HG03097 (cell line): ENCODE measurements at regions not wholly inside any gene's neighbourhood (a gene's known extent, or its start where the extent isn't known, plus 50 kb on each side); places are given as distances from the start of the nearest gene placed in this dataset.
"Not testable (repeated sequence)": the region's sequence is repeated elsewhere in the genome, so short reads cannot be mapped to it uniquely, and the experiment has no call there.

Experiments
- ATAC-seq: cut with Tn5 transposase; IDR thresholded peaks from one replicate; pipeline ENCODE4 v1.9.1; 2021; ENCODE audit not compliant: unreplicated experiment, low FRiP score

GRCh38 chr14:96682401-96682800 lies 114.8 kb upstream of the VRK1 start:
- ATAC-seq: no peak

GRCh38 chr14:96683562-96684289 lies 113.5 kb upstream of the VRK1 start:
- ATAC-seq: no peak

GRCh38 chr14:96686126-96686525 lies 111.1 kb upstream of the VRK1 start:
- ATAC-seq: no peak

DNA sequence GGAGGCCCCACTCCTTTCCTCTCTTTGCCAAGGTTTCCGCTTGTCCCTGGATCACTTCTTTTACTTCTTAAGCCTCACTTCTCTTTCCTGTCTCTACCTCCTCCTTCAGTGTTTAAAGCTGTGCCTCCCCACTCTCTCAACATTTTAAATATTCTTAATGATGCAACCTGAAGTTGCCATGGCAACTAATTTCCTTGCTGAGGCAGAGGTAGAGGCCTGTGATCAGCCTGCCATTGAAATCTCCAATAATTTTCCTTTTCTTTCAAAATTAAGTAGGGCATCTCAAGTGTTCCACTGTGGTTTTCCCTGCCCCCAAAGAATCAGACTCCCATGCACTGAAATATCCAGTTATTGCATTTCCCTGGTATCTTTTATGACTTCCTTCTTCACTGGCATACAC lies 108.6 kb upstream of the VRK1 start:
- ATAC-seq: no peak

GRCh38 chr14:96690713-96691383 lies 106.3 kb upstream of the VRK1 start:
- no peak for ATAC-seq

DNA sequence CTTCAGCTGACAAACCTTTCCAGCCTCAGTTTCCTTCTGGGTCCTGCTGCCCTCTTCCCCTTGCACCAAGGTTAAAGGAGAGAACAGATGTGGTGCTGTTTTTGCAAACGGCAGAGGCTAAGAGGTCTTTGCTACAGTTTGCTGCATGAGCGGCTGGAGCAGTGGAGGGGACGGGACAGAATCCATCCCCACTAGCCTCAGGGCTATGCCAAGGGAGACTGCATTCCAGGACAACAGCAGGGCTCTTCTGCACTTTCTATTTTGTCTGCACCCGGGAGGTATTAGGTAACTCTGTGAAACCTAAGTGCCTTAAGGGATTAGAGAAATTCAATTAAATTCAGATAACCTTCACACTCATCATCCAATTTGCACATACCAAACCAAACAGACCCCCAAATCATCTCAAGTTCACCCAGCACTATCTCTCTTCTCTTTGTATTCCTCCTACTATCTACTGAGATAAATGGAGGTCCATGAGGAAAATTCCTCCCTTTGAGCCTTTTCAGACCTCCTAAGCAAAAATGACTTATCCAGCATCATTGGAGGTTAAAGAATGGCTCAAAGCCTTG lies 103.8 kb upstream of the VRK1 start:
- no peak for ATAC-seq

GRCh38 chr14:96693987-96694386 lies 103.2 kb upstream of the VRK1 start:
- ATAC-seq: no peak

- no peak for ATAC-seq
These were observed 98.1 kb upstream of the VRK1 start for GRCh38 chr14:96698960-96699539.

- ATAC-seq: no peak
These were observed 97.5 kb upstream of the VRK1 start for GRCh38 chr14:96699666-96700065.

DNA sequence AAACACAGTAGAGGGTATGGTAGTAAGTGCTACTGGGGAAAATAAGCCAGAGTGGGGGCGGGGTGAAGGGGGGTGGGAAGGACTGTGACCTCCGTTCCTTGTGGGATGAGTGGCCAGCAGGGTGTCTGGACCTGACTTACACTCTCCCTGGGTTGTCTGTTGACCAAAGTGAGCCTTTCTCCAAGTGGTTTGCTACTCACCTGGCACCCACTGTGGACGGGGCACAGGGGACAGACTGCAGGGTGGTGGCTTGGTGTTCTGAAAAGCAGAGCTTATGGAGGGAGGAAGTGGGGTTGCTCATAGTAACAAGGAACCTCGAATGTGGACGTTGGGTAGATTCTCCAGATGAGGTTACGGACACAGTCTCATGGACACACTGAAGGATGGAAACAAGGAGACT lies 94.4 kb upstream of the VRK1 start:
- no peak for ATAC-seq

GRCh38 chr14:96705422-96706092 lies 91.6 kb upstream of the VRK1 start:
- no peak for ATAC-seq

GRCh38 chr14:96706893-96707292 lies 90.3 kb upstream of the VRK1 start:
- no peak for ATAC-seq

GRCh38 chr14:96710060-96710666 lies 87.0 kb upstream of the VRK1 start:
- no peak for ATAC-seq

DNA sequence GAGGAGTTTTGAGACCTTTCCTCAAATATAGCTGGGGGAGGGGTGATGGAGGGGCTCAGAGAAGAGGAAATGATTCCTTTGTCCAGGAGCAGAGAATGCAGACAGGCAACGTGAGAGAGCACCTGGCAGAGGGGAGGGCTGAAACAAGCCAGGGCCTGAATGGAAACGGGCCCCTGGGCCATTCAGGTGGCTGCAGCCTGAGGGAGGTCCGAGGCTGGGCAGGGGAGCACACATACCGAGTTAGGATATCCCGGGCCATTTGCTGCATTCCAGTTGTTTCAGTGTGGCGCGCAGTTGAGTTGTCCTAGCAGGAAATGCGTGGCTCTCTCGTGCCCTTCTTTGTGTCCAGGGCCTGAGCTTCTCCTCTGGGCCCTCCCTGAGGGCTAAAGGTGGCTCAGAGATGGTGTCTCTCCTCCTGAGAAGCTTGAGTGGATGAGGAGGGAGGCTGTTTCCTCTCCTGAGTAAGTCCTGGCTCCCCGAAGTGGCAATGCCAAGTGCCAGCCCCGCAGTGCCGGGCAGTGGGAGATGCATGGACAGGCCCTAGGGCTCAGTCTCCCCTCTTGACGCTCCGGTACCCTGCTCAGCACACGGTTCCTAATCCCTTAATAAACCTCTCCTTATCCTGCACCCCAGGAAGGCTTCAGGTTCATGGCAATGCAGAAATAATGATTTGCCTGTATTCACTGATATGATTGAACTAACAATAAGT lies 85.5 kb upstream of the VRK1 start:
- ATAC-seq: no peak

DNA sequence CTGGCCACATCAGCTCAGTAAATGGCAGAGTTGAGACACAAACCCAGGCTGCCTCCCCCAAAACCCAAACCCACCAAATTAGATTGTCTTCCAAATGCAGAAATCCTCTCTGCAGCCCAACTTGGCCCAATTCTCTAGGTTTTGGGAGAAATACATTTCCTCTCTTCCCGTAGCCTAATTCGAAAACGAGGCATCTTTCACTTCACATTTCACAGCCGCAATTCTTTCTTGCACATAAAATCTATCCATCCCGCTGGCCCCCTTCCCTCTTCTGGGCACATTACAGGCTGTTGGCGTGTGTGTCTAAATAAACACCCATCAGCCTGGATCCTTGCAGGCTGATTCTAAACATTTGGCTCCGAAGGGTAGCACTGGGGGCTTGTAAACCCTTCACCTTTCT lies 83.8 kb upstream of the VRK1 start:
- ATAC-seq: no peak

- not testable (repeated sequence) for ATAC-seq
These were observed 82.6 kb upstream of the VRK1 start for GRCh38 chr14:96714537-96714936.

DNA sequence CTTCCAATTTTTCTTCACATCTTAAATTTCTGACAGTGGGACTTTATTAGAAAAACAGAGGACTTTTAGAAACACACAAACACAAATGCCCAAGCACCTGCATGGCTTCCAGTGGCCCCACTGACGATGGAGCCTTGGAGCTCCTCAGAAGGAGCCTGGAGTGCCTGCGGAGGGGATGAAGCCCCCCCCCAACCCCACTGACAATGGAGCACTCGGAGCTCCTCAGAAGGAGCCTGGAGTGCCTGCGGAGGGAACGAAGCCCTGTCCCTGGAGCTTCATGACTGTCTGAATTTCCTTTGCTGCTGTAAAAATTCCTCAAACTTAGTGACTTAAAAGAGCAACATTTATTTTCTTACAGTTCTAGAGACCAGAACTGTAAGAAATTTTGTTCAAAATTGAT lies 80.1 kb upstream of the VRK1 start:
- no peak for ATAC-seq

- no peak for ATAC-seq
These were observed 78.8 kb upstream of the VRK1 start for GRCh38 chr14:96718407-96718806.

GRCh38 chr14:96720702-96721101 lies 76.5 kb upstream of the VRK1 start:
- ATAC-seq: not testable (repeated sequence)

DNA sequence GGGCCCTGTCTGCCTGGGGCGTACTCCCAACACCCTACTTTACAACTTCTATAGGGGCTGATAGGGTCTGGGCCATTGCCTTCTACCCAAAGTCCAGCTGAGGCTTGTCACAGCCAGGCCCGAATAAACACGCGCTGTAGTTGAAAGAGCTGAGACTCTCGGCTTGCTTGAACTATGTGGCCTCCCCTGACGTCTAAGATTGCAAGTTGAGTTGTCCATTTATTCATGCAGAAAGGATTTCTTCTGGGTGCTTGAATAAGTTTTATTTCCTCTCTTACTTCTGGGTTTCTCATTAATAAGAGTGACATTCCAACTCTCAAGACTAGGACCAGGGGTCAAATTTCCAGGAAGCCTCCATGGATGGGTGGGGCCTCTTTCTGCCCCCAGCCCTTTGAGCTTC lies 74.4 kb upstream of the VRK1 start:
- ATAC-seq: no peak
